ENCODE measurements at regions not wholly inside any gene's neighbourhood (a gene's known extent, or its start where the extent isn't known, plus 50 kb on each side); places are given as distances from the start of the nearest gene placed in this dataset.

DNA sequence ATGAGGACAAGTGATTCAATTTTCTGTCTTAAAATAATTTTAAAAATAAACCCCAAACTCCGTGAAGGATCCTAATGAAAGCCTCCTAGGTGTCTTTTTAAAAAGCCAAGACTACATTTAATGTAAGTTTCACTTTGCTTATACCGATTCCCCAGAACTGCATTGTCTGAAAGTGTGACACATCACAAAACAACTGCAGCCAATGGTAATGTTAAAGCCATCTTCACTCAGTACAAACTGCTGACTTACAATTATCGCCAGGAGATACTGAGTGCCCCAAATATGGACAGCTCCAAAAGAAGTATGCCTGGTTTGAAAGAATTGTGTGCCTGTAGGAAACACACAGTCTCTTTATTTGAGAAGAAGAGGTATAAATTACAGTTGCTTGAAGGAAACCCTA is 73.7 kb upstream of the SPANXB1 start:
- TF ChIP-seq, protein P1, sequence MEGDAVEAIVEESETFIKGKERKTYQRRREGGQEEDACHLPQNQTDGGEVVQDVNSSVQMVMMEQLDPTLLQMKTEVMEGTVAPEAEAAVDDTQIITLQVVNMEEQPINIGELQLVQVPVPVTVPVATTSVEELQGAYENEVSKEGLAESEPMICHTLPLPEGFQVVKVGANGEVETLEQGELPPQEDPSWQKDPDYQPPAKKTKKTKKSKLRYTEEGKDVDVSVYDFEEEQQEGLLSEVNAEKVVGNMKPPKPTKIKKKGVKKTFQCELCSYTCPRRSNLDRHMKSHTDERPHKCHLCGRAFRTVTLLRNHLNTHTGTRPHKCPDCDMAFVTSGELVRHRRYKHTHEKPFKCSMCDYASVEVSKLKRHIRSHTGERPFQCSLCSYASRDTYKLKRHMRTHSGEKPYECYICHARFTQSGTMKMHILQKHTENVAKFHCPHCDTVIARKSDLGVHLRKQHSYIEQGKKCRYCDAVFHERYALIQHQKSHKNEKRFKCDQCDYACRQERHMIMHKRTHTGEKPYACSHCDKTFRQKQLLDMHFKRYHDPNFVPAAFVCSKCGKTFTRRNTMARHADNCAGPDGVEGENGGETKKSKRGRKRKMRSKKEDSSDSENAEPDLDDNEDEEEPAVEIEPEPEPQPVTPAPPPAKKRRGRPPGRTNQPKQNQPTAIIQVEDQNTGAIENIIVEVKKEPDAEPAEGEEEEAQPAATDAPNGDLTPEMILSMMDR (IDR thresholded peaks at IDR 0.05; ENCODE audit: unreplicated experiment) = no peak
- Mint-ChIP-seq H3K36me3 (ENCODE audit: insufficient read depth) (no peaks in the 10 kb centered on the region), H3K27me3 (no peaks in the 10 kb centered on the region), H3K4me1 (ENCODE audit: low read depth) (peaks cover 1% of the 10 kb centered on the region), H3K27ac (no peak overlapping the region), H3K9me3 (ENCODE audit: low read depth) (peaks cover 22% of the 10 kb centered on the region), H3K4me3 (ENCODE audit: low read depth) (no peak overlapping the region)
- no peak for DNase-seq (ENCODE audit: low spot score, unreplicated experiment)

- no peak for DNase-seq (ENCODE audit: low spot score, unreplicated experiment)
- Mint-ChIP-seq H3K27ac (no peak overlapping the region), H3K27me3 (no peaks in the 10 kb centered on the region), H3K36me3 (ENCODE audit: insufficient read depth) (no peaks in the 10 kb centered on the region), H3K4me3 (ENCODE audit: low read depth) (no peak overlapping the region), H3K4me1 (ENCODE audit: low read depth) (peaks cover 8% of the 10 kb centered on the region), H3K9me3 (ENCODE audit: low read depth) (peaks cover 20% of the 10 kb centered on the region)
- TF ChIP-seq, protein P1 (IDR thresholded peaks at IDR 0.05; ENCODE audit: unreplicated experiment) = no peak
These were observed 69.4 kb upstream of the SPANXB1 start for GRCh38 chrX:140933016-140933415.

GRCh38 chrX:140933874-140934655 is 68.3 kb upstream of the SPANXB1 start:
- Mint-ChIP-seq H3K27me3 (no peaks in the 10 kb centered on the region), H3K27ac (no peak overlapping the region), H3K4me3 (ENCODE audit: low read depth) (no peak overlapping the region), H3K9me3 (ENCODE audit: low read depth) (peaks cover 20% of the 10 kb centered on the region), H3K4me1 (ENCODE audit: low read depth) (peaks cover 8% of the 10 kb centered on the region), H3K36me3 (ENCODE audit: insufficient read depth) (no peaks in the 10 kb centered on the region)
- TF ChIP-seq, protein P1 (IDR thresholded peaks at IDR 0.05; ENCODE audit: unreplicated experiment) = no peak
- no peak for DNase-seq (ENCODE audit: low spot score, unreplicated experiment)

- peaks cover 6% of the 10 kb centered on the region for H3K4me1 Mint-ChIP-seq (ENCODE audit: low read depth)
- peaks cover 27% of the 10 kb centered on the region for H3K9me3 Mint-ChIP-seq (ENCODE audit: low read depth)
- DNase-seq (ENCODE audit: low spot score, unreplicated experiment) = no peak
- H3K36me3 Mint-ChIP-seq (ENCODE audit: insufficient read depth) = no peaks in the 10 kb centered on the region
- no peak overlapping the region for H3K4me3 Mint-ChIP-seq (ENCODE audit: low read depth)
- TF ChIP-seq, protein P1 (IDR thresholded peaks at IDR 0.05; ENCODE audit: unreplicated experiment) = no peak
- no peaks in the 10 kb centered on the region for H3K27me3 Mint-ChIP-seq
- H3K27ac Mint-ChIP-seq = no peak overlapping the region
These were observed 58.9 kb upstream of the SPANXB1 start for GRCh38 chrX:140943513-140943912.

- Mint-ChIP-seq H3K4me3 (ENCODE audit: low read depth) (no peak overlapping the region), H3K27me3 (no peaks in the 10 kb centered on the region)
These were observed 57.7 kb upstream of the SPANXB1 start for GRCh38 chrX:140944710-140945109.

More at GRCh38 chrX:140944710-140945109, 57.7 kb upstream of the SPANXB1 start:
- H3K27ac Mint-ChIP-seq = no peak overlapping the region
- TF ChIP-seq, protein P1 (IDR thresholded peaks at IDR 0.05; ENCODE audit: unreplicated experiment) = no peak
- peaks cover 3% of the 10 kb centered on the region for H3K4me1 Mint-ChIP-seq (ENCODE audit: low read depth)
- DNase-seq (ENCODE audit: low spot score, unreplicated experiment) = no peak
- H3K9me3 Mint-ChIP-seq (ENCODE audit: low read depth) = peaks cover 25% of the 10 kb centered on the region
- no peaks in the 10 kb centered on the region for H3K36me3 Mint-ChIP-seq (ENCODE audit: insufficient read depth)
